ENCODE measurements at regions not wholly inside any gene's neighbourhood (a gene's known extent, or its start where the extent isn't known, plus 50 kb on each side); places are given as distances from the start of the nearest gene placed in this dataset.

- TF ChIP-seq CTCF (IDR thresholded peaks at IDR 0.05; ENCODE audit: poor library complexity, severe bottlenecking) = no peak
- no peak for TF ChIP-seq SMC3 (conservative IDR thresholded peaks at IDR 0.05; ENCODE audit: poor library complexity)
- no peak for TF ChIP-seq POLR2AphosphoS5 (IDR thresholded peaks at IDR 0.05)
- TF ChIP-seq REST (IDR thresholded peaks at IDR 0.05; ENCODE audit: borderline replicate concordance) = no peak
- no peak for TF ChIP-seq RAD21 (conservative IDR thresholded peaks at IDR 0.05)
- TF ChIP-seq EP300 (conservative IDR thresholded peaks at IDR 0.05; ENCODE audit: poor library complexity, severe bottlenecking) = no peak
- no peak for TF ChIP-seq EZH2 (IDR thresholded peaks at IDR 0.05; ENCODE audit: borderline replicate concordance, insufficient read depth, low read length, poor library complexity, severe bottlenecking)
Observed at GRCh38 chr2:71850306-71850801, 297.3 kb downstream of the CYP26B1 start.

Measured in neural cell (in vitro differentiated cells).